Transverse colon (tissue), 3 donors: ENCODE measurements at regions not wholly inside any gene's neighbourhood (a gene's known extent, or its start where the extent isn't known, plus 50 kb on each side); places are given as distances from the start of the nearest gene placed in this dataset.

Experiments used
- CTCF ChIP-seq, 5 experiments: fragments of 200-600 bp in 3 of 5; fragments of 450-650 bp in 2 of 5; sonication (generic) in 3 of 5; IDR thresholded peaks; 1 replicate in 2 of 5; 2 replicates in 3 of 5; pipeline ENCODE4 v1.5.1; 2016 to 2017; ENCODE audit warnings: antibody characterized with exemption in 5 of 5, inconsistent platforms in 3 of 5, mild to moderate bottlenecking in 2 of 5, moderate library complexity in 1 of 5
- EP300 ChIP-seq: sonication (generic); formaldehyde crosslinking; IDR thresholded peaks from one replicate; pipeline ENCODE4 v1.6.1; 2017; ENCODE audit warnings: antibody characterized with exemption, low read depth
- POLR2A ChIP-seq: fragments of 450-650 bp; IDR thresholded peaks from one replicate; pipeline ENCODE4 v1.6.1; 2016; ENCODE audit warnings: antibody characterized with exemption, mild to moderate bottlenecking, moderate library complexity

GRCh38 chr2:5195636-5196035, 496.5 kb upstream of the SOX11 start:
- TF ChIP-seq CTCF (IDR thresholded peaks at IDR 0.05) (no peak), EP300 (no peak), POLR2A (no peak)
